ENCODE measurements at regions not wholly inside any gene's neighbourhood (a gene's known extent, or its start where the extent isn't known, plus 50 kb on each side); places are given as distances from the start of the nearest gene placed in this dataset.

- no peak for DNase-seq (ENCODE audit: low read depth in 1 of 2, low spot score in 1 of 2)
- H3K9me3 ChIP-seq (ENCODE audit: low read depth) = no peaks in the 10 kb centered on the region
- no peaks in the 10 kb centered on the region for H3K4me1 ChIP-seq (ENCODE audit: low read depth)
- H3K27me3 ChIP-seq = no peaks in the 10 kb centered on the region
- H3K36me3 ChIP-seq = no peaks in the 10 kb centered on the region
- TF ChIP-seq CTCF (IDR thresholded peaks at IDR 0.05; ENCODE audit: low read depth, low read length) = no peak
- no peak overlapping the region for H3K4me3 ChIP-seq
- H3K27ac ChIP-seq = no peak overlapping the region
Measured at GRCh38 chr22:48210812-48211211, 1448.4 kb downstream of the TBC1D22A start.

GRCh38 chr22:48210198-48210580 lies 1447.7 kb downstream of the TBC1D22A start:
- H3K36me3 ChIP-seq = no peaks in the 10 kb centered on the region
- no peak for DNase-seq (ENCODE audit: low read depth in 1 of 2, low spot score in 1 of 2)
- no peak for TF ChIP-seq CTCF (IDR thresholded peaks at IDR 0.05; ENCODE audit: low read depth, low read length)

GRCh38 chr22:48209473-48210197 lies 1447.2 kb downstream of the TBC1D22A start:
- no peak for TF ChIP-seq CTCF (IDR thresholded peaks at IDR 0.05; ENCODE audit: low read depth, low read length)
- no peaks in the 10 kb centered on the region for H3K4me1 ChIP-seq (ENCODE audit: low read depth)
- no peak for DNase-seq (ENCODE audit: low read depth in 1 of 2, low spot score in 1 of 2)
- no peaks in the 10 kb centered on the region for H3K36me3 ChIP-seq
- no peaks in the 10 kb centered on the region for H3K9me3 ChIP-seq (ENCODE audit: low read depth)
- no peak overlapping the region for H3K27ac ChIP-seq
- no peaks in the 10 kb centered on the region for H3K27me3 ChIP-seq
- H3K4me3 ChIP-seq = no peak overlapping the region

More at GRCh38 chr22:48210198-48210580, 1447.7 kb downstream of the TBC1D22A start:
- Histone ChIP-seq H3K9me3 (ENCODE audit: low read depth) (no peaks in the 10 kb centered on the region), H3K4me3 (no peak overlapping the region), H3K27me3 (no peaks in the 10 kb centered on the region), H3K4me1 (ENCODE audit: low read depth) (no peaks in the 10 kb centered on the region), H3K27ac (no peak overlapping the region)

- DNase-seq (ENCODE audit: low read depth in 1 of 2, low spot score in 1 of 2) = no peak
- Histone ChIP-seq H3K4me1 (ENCODE audit: low read depth) (no peaks in the 10 kb centered on the region), H3K27me3 (no peaks in the 10 kb centered on the region), H3K36me3 (no peaks in the 10 kb centered on the region), H3K9me3 (ENCODE audit: low read depth) (no peaks in the 10 kb centered on the region), H3K27ac (no peak overlapping the region), H3K4me3 (no peak overlapping the region)
- TF ChIP-seq CTCF (IDR thresholded peaks at IDR 0.05; ENCODE audit: low read depth, low read length) = no peak
Measured at GRCh38 chr22:48208894-48209293, 1446.4 kb downstream of the TBC1D22A start.

GRCh38 chr22:48207919-48208535 lies 1445.6 kb downstream of the TBC1D22A start:
- no peak for TF ChIP-seq CTCF (IDR thresholded peaks at IDR 0.05; ENCODE audit: low read depth, low read length)
- Histone ChIP-seq H3K9me3 (ENCODE audit: low read depth) (no peaks in the 10 kb centered on the region), H3K27ac (no peak overlapping the region), H3K4me3 (no peak overlapping the region), H3K27me3 (no peaks in the 10 kb centered on the region), H3K36me3 (no peaks in the 10 kb centered on the region), H3K4me1 (ENCODE audit: low read depth) (no peaks in the 10 kb centered on the region)
- DNase-seq (ENCODE audit: low read depth in 1 of 2, low spot score in 1 of 2) = no peak
